ENCODE measurements at regions not wholly inside any gene's neighbourhood (a gene's known extent, or its start where the extent isn't known, plus 50 kb on each side); places are given as distances from the start of the nearest gene placed in this dataset.
"Not testable (repeated sequence)": the region's sequence is repeated elsewhere in the genome, so short reads cannot be mapped to it uniquely, and the experiment has no call there.

DNA sequence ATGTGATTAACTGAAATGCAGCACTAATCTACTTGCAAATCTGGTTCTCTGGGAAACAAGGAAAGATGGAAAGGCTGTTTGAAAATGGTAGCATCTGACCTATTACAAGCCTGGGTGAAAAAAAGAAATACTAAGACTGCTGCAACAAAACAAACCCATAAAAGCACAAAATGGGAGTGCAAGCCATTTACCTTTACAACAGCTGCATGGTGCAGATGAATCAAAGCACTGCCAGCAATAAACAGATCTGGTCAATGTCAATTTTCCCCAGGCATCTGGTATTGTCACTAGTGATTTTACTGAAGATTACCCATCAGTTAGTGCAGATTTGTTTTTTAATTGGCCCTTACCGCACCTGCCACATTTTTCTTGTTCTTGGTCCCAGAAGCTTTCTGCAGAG is 1341.7 kb downstream of the PLA2G4A start:
- TF ChIP-seq CTCF (IDR thresholded peaks at IDR 0.05; ENCODE audit: low read depth, low read length) = no peak
- DNase-seq (ENCODE audit: extremely low read depth, low read depth) = no peak

GRCh38 chr1:188170935-188171334 is 1342.2 kb downstream of the PLA2G4A start:
- no peak for DNase-seq (ENCODE audit: extremely low read depth, low read depth)

DNA sequence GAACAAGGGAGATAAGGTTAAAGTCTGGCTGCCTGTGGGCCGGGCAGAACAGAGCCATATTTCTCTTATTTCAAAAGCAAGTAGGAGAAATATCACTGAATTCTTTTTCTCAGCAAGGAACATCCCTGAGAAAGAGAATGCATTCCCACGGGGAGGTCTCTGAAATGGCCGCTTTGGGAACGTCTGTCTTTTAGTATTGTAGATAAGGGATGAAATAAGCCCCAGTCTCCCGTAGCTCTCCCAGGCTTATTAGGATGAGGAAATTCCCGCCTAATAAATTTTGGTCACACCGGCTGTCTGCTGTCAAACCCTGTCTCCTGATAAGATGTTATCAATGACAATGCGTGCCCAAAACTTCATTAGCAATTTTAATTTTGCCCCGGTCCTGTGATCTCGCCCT is 1353.3 kb downstream of the PLA2G4A start:
- DNase-seq (ENCODE audit: extremely low read depth, low read depth) = not testable (repeated sequence)

More at GRCh38 chr1:188170935-188171334, 1342.2 kb downstream of the PLA2G4A start:
- no peak for TF ChIP-seq CTCF (IDR thresholded peaks at IDR 0.05; ENCODE audit: low read depth, low read length)

- TF ChIP-seq CTCF (IDR thresholded peaks at IDR 0.05; ENCODE audit: low read depth, low read length) = no peak
- DNase-seq (ENCODE audit: extremely low read depth, low read depth) = no peak
These were observed 1359.6 kb downstream of the PLA2G4A start for GRCh38 chr1:188188317-188188716.

GRCh38 chr1:188194916-188195315 is 1366.2 kb downstream of the PLA2G4A start:
- no peak for DNase-seq (ENCODE audit: extremely low read depth, low read depth)
- TF ChIP-seq CTCF (IDR thresholded peaks at IDR 0.05; ENCODE audit: low read depth, low read length) = no peak

- no peak for DNase-seq (ENCODE audit: extremely low read depth, low read depth)
- TF ChIP-seq CTCF (IDR thresholded peaks at IDR 0.05; ENCODE audit: low read depth, low read length) = no peak
These were observed 1389.5 kb downstream of the PLA2G4A start for GRCh38 chr1:188218289-188218688.

- no peak for DNase-seq (ENCODE audit: extremely low read depth, low read depth)
- no peak for TF ChIP-seq CTCF (IDR thresholded peaks at IDR 0.05; ENCODE audit: low read depth, low read length)
These were observed 1391.3 kb downstream of the PLA2G4A start for GRCh38 chr1:188220051-188220450.

DNA sequence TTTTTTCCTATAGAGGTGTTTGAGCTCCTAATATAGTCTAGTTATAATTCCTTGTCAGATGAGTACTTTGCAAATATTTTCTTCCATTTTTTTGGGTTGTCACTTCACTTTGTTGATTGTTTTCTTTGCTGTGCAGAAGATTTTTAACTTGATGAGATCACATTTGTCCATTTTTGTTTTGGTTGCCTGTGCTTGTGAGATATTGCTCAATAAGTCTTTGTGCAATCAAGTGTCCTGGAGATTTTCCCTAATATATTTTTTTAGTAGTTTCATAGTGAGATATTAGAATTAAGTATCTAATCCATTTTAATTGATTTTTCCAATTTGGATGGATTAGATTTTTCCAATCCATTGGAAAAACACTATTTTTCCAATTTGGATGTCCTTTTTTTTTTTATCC is 1395.5 kb downstream of the PLA2G4A start:
- no peak for TF ChIP-seq CTCF (IDR thresholded peaks at IDR 0.05; ENCODE audit: low read depth, low read length)
- no peak for DNase-seq (ENCODE audit: extremely low read depth, low read depth)
